HG03097 (cell line): ENCODE measurements at regions not wholly inside any gene's neighbourhood (a gene's known extent, or its start where the extent isn't known, plus 50 kb on each side); places are given as distances from the start of the nearest gene placed in this dataset.
A peak's percentile ranks its signal among the peaks of the same experiment; 100 is the strongest.
"Not testable (repeated sequence)": the region's sequence is repeated elsewhere in the genome, so short reads cannot be mapped to it uniquely, and the experiment has no call there.

Source experiments
- ATAC-seq: cut with Tn5 transposase; IDR thresholded peaks from one replicate; pipeline ENCODE4 v1.9.1; 2021; ENCODE audit not compliant: unreplicated experiment, low FRiP score

GRCh38 chr6:84582997-84583396 is 181.4 kb downstream of the TBX18 start:
- ATAC-seq, result no peak

- no peak for ATAC-seq
These were observed 182.7 kb downstream of the TBX18 start for GRCh38 chr6:84581494-84582259.

GRCh38 chr6:84579404-84579803 is 185.0 kb downstream of the TBX18 start:
- no peak for ATAC-seq

- no peak for ATAC-seq
These were observed 188.4 kb downstream of the TBX18 start for GRCh38 chr6:84576029-84576428.

- ATAC-seq, result peak; percentile 100
These were observed 189.1 kb downstream of the TBX18 start for GRCh38 chr6:84575264-84575663.

GRCh38 chr6:84569882-84570281 is 194.5 kb downstream of the TBX18 start:
- no peak for ATAC-seq

GRCh38 chr6:84568971-84569370 is 195.4 kb downstream of the TBX18 start:
- no peak for ATAC-seq

- not testable (repeated sequence) for ATAC-seq
These were observed 198.7 kb downstream of the TBX18 start for GRCh38 chr6:84565718-84566117.

- ATAC-seq, result no peak
These were observed 203.7 kb downstream of the TBX18 start for GRCh38 chr6:84560436-84561390.

GRCh38 chr6:84556541-84557335 is 207.7 kb downstream of the TBX18 start:
- no peak for ATAC-seq

- ATAC-seq, result no peak
These were observed 209.7 kb downstream of the TBX18 start for GRCh38 chr6:84554706-84555105.

GRCh38 chr6:84554074-84554473 is 210.3 kb downstream of the TBX18 start:
- no peak for ATAC-seq

GRCh38 chr6:84553527-84553926 is 210.9 kb downstream of the TBX18 start:
- no peak for ATAC-seq

GRCh38 chr6:84551797-84552196 is 212.6 kb downstream of the TBX18 start:
- ATAC-seq, result no peak

- no peak for ATAC-seq
These were observed 214.5 kb downstream of the TBX18 start for GRCh38 chr6:84549917-84550316.

GRCh38 chr6:84547341-84547801 is 217.0 kb downstream of the TBX18 start:
- no peak for ATAC-seq

- no peak for ATAC-seq
These were observed 217.9 kb downstream of the TBX18 start for GRCh38 chr6:84546427-84546914.

GRCh38 chr6:84539122-84539856 is 225.1 kb downstream of the TBX18 start:
- no peak for ATAC-seq

- no peak for ATAC-seq
These were observed 227.3 kb downstream of the TBX18 start for GRCh38 chr6:84536885-84537638.
